22Rv1 (cell line): ENCODE measurements at regions not wholly inside any gene's neighbourhood (a gene's known extent, or its start where the extent isn't known, plus 50 kb on each side); places are given as distances from the start of the nearest gene placed in this dataset.

Experiments
- H3K27ac ChIP-seq: fragments of 450-650 bp; 2 replicates; pipeline ENCODE4 v1.5.1; 2017
- CTCF ChIP-seq: fragments of 450-650 bp; IDR thresholded peaks from 2 replicates; pipeline ENCODE4 v1.5.1; 2017; ENCODE audit warnings: mild to moderate bottlenecking
- ZFX ChIP-seq: fragments of 450-650 bp; IDR thresholded peaks from 2 replicates; pipeline ENCODE4 v1.6.1; 2017; ENCODE audit warnings: antibody characterized with exemption, borderline replicate concordance

GRCh38 chr5:54621048-54621447 lies 103.5 kb downstream of the SNX18 start:
- H3K27ac ChIP-seq: no peak overlapping the region
- TF ChIP-seq CTCF: no peak
- no peak for TF ChIP-seq ZFX

DNA sequence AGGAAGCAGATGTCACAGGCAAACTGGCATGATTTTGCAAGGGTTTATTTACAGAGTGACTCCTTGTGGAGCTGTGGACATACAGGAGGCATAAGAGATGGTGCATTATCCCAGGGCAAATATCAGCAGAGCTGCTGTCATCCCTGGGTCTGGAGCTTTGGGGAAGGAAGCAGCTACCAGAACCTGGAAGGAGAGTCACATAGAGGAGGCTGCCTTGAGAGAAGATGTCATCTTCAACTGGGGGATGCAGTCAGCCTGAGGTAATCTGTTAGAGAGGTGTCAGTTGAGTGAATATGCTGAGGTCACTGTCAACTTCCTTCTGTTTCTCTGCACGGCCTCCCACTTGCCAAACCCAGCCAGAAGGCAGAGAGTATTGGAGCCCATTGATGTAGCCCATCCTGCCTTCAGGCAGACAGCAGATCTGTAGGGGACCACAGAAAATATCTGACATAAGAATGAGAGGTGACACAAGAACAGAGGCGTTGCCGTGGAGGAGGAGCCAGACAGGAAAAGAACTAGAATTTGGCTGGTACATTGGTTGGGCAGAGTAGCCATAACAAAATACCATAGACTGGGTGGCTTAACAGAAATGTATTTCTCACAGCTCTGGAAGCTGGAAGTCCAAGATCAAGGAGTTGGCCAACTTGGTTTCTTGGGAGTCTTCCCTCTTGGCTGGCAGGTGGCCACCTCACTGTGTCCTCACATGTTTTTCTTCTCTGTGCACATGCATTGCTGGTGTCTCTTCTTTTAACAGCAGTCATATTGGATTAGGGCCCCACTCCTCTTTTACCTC lies 102.8 kb downstream of the SNX18 start:
- H3K27ac ChIP-seq: no peak overlapping the region

DNA sequence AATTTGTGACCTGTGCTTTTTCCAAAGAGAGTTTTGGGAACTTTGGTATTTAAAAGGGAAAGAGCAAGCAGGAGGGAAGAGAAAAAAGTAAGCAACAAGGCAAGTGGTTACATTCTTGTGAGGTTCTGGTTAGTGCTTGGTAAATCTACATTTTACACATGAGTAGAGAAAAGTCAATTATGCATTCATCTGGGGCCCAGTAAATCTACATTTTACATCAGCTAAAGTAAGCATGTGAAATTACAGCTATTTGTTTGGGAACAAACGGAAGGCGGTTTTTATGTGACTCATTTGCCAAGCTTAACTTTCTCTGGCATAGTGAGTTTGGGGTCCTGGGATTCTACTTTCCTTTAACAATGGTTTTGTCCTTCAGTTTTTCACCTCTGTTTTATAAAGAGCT lies 102.2 kb downstream of the SNX18 start:
- no peak overlapping the region for H3K27ac ChIP-seq
- TF ChIP-seq ZFX (no peak), CTCF (no peak)

More for the DNA sequence above, 102.8 kb downstream of the SNX18 start:
- TF ChIP-seq CTCF (no peak), ZFX (no peak)

- no peak overlapping the region for H3K27ac ChIP-seq
- no peak for TF ChIP-seq ZFX
- no peak for TF ChIP-seq CTCF
Measured at GRCh38 chr5:54616518-54617220, 99.1 kb downstream of the SNX18 start.

DNA sequence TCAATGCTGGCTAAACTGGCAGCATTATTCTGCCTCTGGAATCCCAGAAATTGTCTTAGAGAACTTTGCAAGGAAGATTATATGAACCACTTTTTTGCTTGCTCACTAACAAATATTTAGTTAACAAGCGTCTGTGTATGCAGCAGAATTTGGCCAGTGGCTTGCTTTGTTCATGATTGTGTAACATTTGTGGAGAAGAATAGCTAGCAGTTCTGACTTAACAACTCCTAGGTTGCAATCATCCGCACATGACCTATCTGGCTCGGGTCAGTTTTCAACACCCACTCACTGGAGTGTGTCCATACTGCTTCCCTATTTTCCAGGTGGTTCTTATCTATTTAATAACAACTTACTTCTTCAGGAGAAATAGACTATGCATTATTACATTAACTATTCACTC lies 98.5 kb downstream of the SNX18 start:
- no peak overlapping the region for H3K27ac ChIP-seq
- TF ChIP-seq CTCF: no peak
- TF ChIP-seq ZFX: no peak

GRCh38 chr5:54615381-54615780 lies 97.8 kb downstream of the SNX18 start:
- no peak overlapping the region for H3K27ac ChIP-seq
- TF ChIP-seq ZFX (no peak), CTCF (no peak)

DNA sequence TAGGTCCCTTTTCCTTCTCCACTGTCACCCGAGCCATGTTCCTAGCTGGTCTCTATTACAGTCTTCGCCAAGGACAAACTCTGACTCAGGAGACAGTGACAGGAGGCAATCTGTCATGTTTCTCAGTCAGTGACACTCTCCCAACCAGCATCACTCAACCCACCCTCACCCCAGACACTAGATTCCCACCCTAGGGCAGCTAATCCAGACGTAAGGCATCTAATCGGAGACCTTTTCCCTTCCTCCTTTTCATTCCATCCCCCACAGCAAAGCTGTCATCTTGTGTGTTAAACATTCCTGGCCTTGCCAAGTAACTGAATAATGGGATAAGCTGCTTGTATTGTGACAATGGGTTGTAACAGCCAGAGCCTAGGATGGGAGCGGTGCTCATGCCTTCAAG lies 95.2 kb downstream of the SNX18 start:
- TF ChIP-seq CTCF: no peak
- no peak for TF ChIP-seq ZFX
- no peak overlapping the region for H3K27ac ChIP-seq
